ENCODE measurements at regions not wholly inside any gene's neighbourhood (a gene's known extent, or its start where the extent isn't known, plus 50 kb on each side); places are given as distances from the start of the nearest gene placed in this dataset.

DNA sequence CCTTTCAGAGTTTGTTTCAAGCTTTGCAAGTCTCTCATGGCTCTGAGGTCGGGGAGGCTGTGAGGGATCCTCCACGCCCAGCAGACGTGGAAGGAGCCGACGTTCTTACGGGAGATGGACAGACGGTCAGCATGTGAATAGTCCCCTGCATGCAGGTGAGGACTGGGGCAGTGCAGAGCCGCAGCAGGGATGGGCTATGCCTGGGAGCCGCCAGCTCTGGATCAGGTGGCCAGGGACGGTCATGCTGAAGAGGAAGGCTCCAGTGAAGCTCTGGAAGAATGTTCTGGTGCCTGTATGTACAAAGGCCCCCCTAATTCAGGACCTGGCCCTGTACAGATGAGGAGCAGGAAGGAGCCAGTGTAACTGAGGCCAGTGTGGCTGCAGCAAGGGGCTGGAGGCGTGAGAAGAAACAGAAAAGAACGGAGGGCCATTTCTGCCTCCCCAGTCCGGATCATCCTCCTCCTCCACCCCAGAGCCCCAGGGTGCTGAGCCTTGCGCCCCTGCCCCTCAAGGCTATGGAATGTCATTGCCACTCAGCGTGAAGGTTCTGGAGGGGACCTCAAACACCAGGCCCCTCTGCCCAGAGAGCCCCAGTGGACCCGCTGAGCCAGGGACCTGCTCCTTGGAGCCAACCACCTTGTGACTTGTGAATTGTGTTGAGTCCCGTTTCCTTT, 96.8 kb upstream of the DIO3 start:
- no peak for DNase-seq

DNA sequence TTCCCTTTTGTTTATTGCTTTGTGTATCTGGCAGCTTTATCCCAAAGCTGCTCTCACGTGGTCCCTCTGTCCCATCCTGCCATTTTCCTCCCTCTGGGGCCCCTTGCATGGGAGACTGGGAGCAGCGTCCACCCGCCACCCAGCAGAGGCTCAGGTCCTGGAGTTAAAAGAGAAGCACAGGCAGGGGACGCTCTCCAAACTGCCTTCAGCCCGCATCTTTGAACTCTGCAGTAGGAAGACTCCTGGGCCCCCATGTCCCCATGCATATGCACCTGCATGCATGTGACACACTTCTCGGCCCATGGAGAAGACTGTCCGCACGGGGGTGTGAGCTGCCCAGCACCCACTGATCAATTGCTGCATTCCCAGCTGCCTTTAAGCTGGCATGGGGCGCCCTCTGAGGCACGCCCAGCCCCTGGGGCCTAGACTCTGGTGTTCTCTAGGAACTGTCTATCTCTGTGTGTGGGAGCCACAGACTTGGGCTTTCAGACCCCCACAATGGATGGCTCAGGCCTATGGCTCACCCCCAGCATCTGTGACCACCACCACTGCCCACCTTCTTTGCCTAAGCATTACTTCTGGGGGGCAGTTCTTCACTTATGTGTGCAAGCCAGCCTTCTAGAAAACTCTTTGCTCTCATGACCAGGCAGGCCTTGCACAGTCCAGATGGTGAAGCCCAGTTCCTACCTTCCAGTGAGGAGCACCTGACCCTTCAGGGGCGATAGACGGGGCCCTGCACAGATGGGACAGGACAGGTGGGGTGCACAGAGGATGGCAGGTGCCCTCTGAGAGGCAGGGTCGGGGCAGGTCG, 96.1 kb upstream of the DIO3 start:
- DNase-seq, result no peak

DNA sequence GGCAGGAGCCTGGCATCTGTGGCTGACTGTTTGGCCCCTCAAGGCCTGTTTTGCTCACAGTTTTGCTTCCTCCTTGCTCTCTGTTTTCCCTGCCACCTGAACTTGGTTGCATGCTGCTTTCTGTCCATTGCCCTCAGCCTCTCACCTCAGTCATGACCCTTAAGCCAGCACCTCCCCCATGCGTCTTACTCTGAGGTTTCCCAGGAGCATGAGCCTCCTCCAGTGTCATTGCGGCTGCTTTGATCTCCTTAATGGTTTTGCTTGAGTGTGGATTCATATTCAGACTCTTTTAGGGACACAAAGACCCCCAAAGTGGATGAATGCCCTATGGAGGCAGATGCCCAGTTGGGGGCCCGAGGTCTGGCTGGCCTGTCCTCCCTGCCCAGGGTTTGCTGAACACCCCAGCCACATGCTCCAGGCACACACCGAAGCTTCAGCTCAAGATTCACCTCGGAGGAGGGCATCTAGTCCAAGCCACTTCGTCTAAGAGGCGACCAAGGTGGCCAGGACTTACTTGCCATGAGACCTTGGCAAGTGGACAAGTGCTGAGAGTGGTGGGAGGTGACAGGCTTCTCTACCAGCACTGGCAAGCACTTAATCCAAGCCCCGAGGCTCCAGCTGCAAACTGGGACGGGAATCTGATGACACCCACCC, 95.4 kb upstream of the DIO3 start:
- DNase-seq, result no peak

DNA sequence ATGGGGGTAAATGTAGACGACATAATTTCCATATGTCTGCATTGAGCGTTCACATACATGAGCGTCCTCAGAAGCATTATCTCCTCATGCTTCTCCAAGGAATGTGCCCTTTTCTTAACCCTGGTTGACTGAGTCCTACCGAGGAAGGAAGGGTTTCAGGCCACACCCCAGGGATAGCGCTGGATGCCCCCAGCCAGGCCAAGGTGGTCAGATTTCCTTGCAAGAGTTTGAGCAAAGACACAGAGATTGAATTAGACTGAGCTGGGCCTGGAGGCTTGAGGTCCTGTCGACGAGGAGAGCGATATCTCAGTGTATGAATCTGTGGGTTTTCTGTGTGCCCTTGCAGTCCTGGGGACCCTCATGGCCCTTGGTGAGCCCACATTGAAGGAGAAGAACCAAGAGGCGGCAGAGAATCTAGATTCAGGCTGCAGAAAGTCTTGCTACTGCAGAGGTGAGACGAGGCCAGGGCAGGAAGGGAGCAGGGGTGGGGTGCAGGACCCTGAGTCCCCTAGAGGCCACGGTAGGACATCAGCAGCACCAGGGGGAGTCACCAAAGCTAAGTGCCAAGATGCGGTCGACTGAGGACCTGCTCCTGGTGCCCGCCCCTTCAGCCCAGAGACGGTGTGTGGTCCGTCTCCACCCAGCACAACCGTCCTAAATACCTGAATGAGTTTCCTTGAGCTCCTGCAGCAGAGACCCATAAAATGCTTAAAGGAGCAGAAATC, 94.7 kb upstream of the DIO3 start:
- DNase-seq, result no peak

DNA sequence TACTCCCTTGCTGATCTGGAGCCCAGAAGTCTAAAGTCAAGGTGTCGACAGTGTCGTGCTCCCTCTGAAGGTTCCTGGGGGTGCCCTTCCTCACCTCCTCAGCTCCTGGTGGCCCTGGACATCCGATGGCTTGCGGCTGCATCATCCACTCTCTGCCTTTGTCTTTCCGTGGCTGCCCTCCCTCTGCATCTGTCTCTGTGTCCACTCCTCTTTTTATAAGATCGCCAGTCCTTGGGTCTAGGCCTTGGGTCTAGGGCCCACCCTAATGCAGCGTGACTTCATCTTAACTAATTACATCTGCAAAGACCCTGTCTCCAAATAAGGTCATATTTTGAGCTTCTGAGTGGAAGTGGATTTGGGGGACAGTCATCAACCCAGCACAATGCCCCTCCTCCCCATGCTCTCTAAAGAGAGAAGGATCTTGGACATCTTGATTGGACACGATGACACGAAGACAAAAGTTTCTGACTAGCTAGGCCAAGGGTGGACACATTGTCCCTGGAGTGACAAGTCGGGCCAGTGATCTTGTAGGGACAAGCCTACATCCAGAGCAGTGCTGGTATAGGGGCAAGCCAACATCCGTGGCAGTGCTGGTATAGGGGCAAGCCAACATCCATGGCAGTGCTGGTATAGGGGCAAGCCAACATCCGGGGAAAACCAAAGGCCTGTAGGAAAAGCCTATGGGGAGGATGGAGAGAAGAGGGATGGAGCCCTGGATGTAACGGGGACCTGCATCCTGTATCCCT, 93.9 kb upstream of the DIO3 start:
- DNase-seq, result no peak

DNA sequence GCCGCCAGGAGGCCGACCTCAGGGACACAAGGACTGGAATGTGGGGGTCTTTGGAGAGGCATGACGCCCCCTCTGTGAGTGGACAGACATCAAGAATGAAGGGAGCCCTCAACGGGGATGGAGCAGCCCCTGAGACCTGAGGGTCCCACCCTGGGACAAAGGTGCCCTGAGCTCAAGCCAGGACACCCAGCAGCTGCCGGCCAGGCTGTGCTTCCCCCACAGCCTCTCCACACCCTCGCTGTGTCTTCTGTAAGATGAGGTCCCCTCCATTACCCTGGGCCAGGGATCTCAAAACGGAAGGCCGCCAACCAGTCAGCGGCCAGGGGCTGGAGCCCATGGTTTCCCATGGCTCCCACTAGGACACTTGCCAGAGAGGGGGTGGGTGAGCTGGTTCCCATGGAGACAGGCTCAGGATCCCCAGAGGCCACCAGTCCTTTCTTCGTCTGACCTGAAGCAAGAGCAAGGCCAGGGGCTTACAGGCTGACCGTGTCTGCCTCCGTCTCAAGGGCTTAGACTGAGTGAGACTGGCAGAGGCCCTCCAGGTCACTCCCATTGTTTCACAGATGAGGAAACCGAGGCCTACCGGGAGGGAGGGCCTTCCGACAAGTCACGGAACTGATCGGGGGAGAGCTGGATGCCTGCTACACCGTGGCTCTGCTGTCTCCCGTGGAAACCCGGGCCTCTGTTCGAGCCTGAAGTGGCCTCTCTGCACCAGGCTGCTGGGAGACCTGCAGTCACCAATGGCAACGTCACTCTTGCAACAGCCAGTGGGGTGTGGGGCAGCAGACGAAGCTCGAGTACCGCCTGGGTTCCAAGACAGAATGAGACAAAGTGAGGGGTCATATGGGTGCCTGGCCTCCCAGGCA, 91.7 kb upstream of the DIO3 start:
- no peak for DNase-seq

DNA sequence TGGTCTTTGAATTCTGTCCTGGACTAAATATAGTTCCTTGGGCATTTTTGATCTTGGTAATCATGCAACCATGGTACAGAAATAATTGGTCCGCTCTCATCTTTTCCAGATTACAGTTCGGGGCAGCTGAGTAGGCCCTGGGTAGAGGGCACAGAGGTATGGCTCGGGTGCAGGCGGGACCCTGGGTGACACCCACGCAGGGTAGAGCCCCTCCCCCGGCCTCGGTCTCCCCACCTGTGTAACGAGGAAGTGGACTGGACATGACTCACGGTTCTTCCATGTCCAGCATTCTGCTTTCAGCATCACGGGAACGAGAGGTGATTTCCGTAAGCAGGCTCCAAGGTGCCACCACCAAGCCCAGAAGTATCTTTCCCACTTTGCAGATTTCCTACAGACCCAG, 91.0 kb upstream of the DIO3 start:
- DNase-seq, result no peak

DNA sequence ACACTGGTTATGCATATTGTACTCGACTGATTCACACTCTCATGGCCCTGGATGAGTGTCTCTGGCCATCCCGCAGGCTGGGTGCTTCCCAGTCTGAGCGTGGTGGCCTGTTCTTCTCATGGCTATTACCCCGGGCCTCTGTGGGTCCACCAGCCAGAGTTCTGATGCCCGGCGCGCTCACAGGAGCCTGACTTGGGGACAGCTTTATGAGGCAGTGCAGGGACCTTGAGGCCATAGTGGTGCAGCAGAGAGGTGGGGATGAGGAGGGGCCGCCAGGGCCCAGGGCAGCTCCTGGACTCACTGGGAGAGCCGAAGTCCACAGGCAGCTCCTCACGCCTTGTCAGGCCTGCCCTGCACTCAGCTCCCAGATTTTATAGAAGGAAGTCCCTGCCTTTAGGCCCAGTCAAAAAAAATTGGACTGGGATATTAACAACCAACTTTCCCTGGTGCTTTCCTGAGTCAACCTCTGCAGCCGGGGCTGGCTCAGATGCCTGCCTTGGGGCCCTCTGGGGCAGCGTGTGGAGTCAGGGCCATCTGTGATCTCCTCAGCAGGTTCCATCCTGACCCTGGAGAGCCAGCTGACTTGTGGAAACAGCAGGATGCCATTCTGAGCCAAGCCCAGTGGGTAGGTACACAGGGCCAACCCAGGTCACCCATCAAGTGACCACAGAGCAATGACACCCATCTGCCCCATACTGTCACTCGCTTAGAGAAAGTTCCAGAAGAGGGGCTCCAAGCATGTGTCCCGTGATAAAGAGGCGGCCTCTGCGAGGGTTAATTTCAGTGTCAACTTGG, 89.4 kb upstream of the DIO3 start:
- no peak for DNase-seq

DNA sequence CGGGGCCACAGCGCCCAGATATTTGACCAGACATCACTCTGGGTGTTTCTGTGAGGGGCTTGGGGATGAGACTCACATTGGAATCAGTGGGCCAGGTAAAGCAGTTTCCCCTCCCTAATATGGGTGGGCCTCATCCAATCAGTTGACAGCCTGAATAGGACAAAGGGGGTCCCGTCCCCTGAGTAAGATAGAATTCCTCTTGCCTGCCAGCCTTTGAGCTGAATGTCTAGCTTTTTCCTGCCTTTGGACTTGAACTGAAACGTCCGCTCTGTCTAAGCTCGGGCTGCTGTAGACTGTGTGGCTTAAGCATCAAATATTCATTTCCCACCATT, 88.8 kb upstream of the DIO3 start:
- DNase-seq, result no peak

DNA sequence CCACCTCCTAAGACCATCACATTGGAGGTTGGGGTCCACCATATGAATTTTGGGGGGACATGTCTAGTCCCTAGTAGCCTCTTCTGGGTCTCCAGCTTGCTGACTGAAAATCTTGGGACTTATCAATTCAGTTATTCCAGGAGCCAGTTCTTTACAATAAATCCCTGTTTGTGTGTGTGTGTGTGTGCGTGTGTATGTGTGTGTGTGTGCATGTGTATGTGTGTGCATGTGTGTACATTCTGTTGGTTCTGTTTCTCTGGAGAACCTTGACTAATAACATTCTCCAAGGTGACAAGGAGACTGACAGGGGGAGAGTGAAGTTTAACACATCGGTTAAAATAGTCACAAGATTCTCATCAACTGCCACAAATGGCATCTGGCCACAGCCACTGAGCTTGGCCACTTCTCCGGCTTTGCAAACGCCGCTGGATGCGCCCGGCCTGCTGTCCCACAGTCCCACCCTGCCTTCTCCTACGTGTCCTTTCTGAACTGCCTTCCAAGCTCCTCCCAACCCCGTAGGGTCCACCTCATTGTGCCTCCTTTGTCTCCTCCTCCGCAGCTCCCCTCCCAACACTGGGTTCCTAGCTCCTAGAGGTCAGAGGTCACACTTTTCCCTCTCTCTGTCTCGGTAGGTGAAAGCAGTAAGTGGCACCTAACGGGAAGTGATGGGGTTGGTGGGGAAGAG, 88.1 kb upstream of the DIO3 start:
- no peak for DNase-seq

DNA sequence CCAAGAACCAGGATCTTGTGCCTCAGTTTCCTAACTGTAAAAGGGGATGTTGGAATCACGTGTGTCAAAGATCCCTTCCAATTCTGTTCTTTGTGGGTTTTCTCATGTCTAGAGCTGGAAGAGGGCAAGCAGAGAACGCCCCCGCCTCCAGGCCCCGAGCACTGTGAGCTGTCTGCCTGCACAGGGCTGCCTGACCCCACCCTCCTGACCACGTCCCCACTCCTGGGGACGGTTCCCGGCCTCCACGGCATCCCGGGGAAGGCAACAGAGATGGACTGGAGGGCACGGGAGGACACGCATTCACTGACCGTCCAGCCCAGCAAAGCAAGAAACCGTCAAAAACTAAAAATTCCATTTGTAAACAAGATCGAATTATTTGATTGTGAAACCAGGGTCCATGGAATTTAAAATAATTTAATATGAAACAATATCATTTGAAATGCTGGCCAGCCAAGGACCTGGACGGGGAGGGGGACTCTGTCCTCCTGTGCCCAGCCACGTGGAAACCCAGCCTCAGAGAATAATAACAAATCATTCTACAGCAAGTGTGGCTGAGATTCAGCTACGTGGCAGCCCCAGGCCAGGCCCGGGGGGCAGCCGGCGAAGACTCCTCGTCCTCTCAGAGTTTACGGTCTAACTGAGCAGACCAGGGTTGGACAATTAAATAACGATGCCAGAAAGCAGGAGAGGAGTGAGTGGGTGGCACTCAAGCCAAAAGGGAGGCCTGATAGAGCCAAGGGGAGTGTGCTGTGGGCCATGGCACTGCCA, 87.3 kb upstream of the DIO3 start:
- no peak for DNase-seq

DNA sequence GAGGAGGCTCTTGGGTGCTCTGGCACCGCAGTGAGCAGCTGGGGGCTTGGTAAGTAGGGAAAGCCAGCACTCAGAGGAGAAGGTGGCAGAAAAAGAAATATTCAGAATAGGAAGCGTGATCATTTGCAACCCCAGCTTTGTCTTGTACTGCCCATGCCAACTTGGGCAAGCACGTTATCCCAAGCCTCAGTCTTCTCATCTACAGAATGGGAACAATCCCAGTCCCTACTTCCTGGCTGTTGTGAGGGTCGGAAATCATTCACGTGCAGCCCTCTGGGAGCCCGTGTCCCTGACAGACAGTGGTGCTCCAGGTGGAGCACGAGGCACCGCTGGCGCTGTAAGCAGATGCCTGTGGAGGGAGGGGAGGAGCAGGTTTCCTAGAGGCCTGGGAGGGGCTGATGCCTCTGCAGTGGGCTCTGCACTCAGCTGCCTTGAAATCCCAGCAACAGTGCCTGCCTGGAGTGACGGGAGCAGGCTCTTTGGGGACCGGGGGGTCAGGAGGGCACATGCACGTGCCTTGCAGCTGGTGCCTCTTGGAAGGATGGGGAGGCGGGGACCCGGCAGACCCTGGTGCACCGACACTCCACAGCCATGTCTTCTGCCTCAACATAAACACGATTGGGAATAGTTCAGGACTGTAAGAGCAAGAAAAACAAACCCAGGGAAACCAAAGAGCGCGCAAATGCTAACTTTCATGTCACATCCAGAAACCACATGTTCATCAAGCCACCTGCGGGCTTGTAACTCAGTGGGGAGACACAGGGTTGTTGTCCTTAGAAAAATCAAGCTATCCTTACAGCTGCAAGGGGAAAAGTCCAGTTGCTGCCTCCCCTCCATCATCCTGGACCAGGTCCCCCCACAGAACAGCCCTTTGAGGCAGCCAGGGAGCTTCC, 86.5 kb upstream of the DIO3 start:
- DNase-seq, result no peak

DNA sequence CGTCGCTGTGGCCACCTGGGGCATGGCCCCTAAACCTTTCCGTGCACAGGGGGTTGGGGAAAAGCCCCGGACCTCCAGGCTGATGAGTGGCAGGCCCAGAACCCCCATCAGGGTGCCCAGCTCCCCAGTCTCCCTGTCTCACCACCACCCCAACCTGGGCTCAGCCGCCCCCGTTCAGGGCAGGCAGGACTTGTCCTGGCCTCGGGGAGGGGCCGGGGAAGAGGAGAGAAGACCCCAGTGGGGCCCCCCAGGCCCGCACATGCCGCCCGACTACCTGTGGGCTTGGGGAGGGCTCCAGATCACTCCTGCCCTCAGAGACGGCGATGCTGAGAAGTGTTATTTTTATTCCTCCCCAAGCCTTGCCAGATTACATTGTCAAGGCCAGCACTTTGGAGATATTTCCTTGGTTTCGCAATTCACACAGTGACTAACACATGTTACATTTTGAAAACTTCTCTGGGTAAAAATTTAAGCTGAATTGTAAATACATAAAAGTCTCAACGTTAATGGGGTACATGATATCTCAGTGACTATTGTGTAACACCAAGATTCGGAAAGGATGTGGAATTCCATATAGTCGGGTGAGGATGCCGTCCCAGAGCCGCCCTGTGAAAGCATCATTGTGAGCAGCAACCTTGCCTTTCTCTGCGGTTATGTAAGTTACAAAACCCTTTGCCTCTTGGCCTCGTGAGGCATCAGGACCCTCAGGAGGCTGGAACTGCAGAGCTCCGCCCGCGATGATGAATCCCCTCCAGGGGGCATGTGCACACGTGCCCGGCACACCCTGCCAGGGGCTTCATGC, 85.6 kb upstream of the DIO3 start:
- no peak for DNase-seq

DNA sequence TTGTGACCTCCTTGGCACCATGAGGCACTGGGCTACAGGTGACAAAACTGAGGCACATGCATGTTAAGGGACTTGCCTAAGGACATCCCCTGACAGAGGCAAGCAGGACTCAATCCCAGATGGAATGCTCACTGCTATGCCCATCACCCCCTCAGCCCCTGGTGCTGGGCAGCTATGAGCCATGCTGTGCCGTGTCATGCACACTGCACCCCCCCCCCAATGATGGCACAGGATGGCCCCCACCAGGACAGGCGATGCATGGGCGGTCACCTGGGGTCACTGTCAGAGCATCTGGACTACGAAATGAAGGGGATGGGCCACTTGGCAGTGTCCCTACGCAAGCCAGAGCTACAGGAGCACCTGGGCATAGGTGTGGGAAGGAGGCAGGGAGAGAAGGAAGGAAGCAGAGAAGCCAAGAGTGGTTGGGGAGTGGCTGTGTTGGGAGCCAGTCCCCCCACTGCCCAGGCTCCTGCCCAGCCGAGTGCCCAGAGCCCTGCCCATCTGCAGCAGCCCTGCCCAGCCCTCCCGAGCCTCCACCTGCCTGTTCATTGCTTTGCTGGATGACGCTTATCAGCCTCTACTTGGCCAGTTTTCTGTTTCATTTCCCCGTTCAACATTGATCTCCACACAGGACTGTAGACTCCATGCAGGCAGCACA, 84.9 kb upstream of the DIO3 start:
- no peak for DNase-seq

DNA sequence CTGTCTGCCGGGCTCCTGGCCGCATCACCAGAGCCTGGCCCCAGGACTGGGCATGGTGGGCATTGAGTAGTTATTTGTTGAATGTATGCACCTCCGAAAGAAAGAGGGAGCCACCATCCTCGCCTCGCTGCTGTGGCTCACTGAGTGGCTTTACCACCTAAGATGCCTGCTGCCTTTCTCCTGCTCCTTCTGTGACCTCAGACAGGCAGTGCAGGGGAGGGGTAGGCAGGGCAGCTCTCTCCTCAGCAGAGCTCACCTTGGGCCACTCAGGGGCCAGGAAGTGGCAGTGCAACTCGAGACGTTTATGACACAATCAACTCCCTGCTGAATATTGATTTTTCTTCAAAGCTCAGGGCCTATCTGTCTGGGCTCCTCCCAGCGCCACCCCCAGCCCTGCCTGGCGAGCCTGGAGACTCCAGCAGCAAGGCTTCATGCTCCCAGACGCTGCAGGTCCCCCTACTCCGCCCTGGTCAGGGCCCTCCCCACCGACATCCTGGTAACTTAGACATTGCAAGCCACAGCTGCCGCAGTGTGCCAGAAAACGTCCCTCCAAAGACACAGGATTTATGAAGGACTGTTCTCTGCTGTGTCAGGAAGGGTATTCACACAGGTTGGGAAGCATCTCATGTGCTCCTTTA, 84.3 kb upstream of the DIO3 start:
- DNase-seq, result peak; percentile 7

DNA sequence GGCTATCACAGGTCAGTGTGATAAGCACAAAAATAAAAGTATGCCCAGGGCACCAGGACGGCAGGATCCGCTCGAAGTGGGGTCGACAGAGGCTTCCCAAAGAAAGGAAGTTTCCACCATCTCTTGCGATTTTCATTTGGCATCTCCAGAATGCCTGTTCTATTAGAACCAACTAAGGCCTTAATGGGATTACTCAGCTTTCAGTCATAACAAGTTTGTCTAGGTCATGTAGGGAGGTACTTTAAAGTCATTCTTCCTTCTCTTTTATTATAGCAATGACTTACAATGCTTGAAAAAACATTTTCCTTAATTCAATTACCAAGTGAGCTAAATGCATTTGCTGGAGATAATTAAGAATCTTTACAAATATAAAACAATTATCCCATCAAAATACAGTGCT, 83.6 kb upstream of the DIO3 start:
- DNase-seq, result no peak

DNA sequence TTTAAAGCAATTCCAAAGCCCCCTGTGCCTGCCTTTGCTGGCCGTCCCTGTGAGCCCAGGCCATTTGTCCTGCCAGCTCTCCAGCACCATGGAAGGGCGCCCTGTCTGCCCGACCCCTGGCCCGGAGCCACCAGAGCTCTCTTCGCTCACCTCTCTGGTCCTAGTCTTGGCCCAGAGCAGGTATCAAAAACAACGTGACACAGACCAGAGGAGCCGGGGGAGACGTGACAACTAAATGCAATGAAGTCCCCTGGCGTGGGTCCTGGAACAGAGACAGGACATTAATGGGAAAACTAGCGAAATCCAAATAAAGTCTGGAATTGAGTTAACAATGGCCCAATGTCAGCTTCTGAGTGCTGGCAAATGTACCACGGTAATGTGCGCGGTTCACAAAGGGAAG, 83.2 kb upstream of the DIO3 start:
- no peak for DNase-seq
